ENCODE measurements at regions not wholly inside any gene's neighbourhood (a gene's known extent, or its start where the extent isn't known, plus 50 kb on each side); places are given as distances from the start of the nearest gene placed in this dataset.

DNA sequence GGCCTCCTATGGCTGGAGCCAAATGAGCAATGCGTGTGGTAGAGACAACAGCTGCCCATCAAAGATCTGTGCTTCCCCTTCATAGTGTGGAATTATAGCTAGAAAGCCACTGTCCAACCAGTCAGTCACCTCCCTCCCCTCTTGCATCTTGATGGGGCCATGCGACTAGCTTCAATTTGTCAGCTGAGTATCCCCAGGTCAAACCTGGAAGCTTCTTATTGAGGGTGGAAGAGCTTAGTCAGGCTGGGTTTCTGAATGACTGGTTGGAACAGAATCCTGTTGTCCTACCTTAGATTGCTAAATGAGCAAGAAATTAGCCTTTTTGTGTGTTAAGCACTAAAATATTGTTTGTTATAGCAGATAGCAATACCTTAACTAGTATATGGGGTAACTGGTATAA is 625.4 kb downstream of the PTPRC start:
- in situ Hi-C loops (cut with MboI; ENCODE audit: low sequenced_read_pairs): no loop called here

- in situ Hi-C loops (cut with MboI; ENCODE audit: low sequenced_read_pairs): no loop called here
Observed at GRCh38 chr1:199264911-199265310, 626.1 kb downstream of the PTPRC start.

DNA sequence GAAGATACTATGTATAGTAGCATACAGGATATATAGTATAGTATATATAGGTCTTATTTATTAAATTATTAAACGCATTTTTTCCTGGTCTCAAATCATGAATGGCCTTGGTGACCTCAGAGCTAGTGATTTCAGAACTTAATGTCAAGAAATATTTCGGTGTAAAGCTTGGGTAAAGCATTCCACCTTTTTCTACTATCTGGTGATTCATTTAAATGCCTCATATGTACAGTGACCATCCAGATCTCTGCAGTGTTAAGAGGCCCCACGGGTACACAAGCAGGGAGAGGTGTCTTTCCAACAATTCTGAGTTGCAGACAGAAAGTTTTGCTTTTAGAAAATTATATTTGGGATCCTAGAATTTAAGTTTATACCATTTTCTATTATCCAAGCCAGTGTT is 626.5 kb downstream of the PTPRC start:
- in situ Hi-C loops (cut with MboI; ENCODE audit: low sequenced_read_pairs): no loop called here

- in situ Hi-C loops (cut with MboI; ENCODE audit: low sequenced_read_pairs): no loop called here
Observed at GRCh38 chr1:199269241-199269640, 630.4 kb downstream of the PTPRC start.

- in situ Hi-C loops (cut with MboI; ENCODE audit: low sequenced_read_pairs): no loop called here
Observed at GRCh38 chr1:199272139-199272544, 633.3 kb downstream of the PTPRC start.

GRCh38 chr1:199272628-199273086 is 633.8 kb downstream of the PTPRC start:
- in situ Hi-C loops (cut with MboI; ENCODE audit: low sequenced_read_pairs): no loop called here

DNA sequence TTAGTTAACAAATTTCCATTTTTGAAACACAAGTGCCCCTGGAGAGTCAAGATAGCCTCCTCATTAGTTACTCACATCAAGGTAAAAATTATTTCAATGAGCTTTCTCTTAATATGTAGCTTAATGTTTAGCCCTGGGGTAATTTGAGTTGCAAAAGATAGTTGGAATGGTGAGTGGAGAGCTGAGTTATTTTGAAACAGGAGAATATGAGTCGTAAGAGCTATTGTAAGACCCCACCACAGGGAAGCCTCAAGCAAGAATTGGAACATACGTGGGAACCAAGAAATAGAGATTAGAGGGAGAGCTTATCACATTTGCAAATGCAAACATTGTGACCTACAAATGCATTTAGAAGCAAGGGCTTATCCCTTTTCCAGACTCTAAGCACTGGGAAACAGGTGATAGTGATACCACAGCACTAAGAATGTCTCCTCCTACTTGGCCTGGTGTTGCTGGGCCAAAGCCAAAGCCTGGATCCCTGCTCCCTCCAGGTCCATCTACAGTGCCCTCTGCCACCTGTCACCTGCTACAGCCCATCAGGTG is 635.1 kb downstream of the PTPRC start:
- in situ Hi-C loops (cut with MboI; ENCODE audit: low sequenced_read_pairs): no loop called here

GRCh38 chr1:199279067-199279466 is 640.2 kb downstream of the PTPRC start:
- in situ Hi-C loops (cut with MboI; ENCODE audit: low sequenced_read_pairs): no loop called here

- in situ Hi-C loops (cut with MboI; ENCODE audit: low sequenced_read_pairs): no loop called here
Observed at GRCh38 chr1:199279872-199280645, 641.2 kb downstream of the PTPRC start.

GRCh38 chr1:199282751-199283305 is 644.0 kb downstream of the PTPRC start:
- in situ Hi-C loops (cut with MboI; ENCODE audit: low sequenced_read_pairs): no loop called here

- in situ Hi-C loops (cut with MboI; ENCODE audit: low sequenced_read_pairs): no loop called here
Observed at GRCh38 chr1:199283794-199284193, 645.0 kb downstream of the PTPRC start.

DNA sequence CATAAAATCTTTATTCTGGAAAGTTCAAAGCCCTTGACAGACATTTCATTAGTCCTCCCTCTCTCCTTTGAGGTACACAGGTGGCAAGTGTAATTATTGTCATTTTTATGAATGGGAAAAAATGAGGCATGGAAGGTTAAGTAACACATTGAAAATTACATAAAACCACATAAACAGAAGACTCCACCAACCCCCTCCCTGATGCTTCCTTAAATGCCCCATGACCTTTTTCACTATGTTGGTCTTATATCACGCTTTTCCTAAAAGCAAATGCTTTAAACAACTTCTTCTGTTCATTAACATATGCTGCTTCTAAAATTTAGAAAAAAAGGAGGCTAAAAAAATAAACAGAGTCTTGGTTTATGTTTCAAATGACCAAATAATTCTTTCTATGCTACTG is 648.4 kb downstream of the PTPRC start:
- in situ Hi-C loops (cut with MboI; ENCODE audit: low sequenced_read_pairs): no loop called here

DNA sequence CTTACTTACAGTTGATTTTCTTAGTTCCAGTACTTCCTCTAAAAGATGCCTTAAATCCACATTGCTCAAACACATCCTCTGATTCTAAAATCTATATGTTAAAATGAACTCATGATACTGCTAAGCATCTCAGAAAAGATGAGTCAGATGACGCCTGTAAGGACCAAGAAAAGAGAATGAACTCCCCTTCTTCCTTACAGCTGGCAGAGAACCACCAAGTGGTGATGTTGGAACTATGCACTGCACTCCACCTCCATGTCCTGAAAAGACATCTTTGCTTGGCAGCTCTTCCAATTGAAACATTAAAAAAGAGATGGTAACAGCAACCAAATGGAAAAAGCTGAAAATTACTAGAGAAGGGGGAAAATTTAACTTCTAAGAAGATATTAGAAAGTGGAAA is 648.8 kb downstream of the PTPRC start:
- in situ Hi-C loops (cut with MboI; ENCODE audit: low sequenced_read_pairs): no loop called here

DNA sequence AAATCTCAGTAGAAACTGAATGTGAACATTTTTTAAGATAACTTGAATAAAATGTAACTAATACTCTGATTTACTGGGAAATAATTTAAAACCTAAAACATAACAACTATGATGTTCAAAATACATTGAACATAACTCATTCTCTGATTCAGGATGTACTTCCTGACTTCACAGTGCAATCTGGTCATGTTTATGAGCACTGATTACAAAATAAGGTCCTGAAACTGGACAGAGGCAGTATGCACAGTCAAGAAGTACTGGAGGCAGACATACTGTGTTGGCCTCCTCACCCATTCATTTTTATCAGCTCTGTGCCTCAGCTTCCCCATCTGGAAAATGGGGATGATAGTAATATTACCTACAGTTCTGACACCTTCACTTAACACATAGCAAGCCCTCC is 651.3 kb downstream of the PTPRC start:
- in situ Hi-C loops (cut with MboI; ENCODE audit: low sequenced_read_pairs): no loop called here

GRCh38 chr1:199291022-199291740 is 652.3 kb downstream of the PTPRC start:
- in situ Hi-C loops (cut with MboI; ENCODE audit: low sequenced_read_pairs): no loop called here

GRCh38 chr1:199292896-199293295 is 654.1 kb downstream of the PTPRC start:
- in situ Hi-C loops (cut with MboI; ENCODE audit: low sequenced_read_pairs): no loop called here

DNA sequence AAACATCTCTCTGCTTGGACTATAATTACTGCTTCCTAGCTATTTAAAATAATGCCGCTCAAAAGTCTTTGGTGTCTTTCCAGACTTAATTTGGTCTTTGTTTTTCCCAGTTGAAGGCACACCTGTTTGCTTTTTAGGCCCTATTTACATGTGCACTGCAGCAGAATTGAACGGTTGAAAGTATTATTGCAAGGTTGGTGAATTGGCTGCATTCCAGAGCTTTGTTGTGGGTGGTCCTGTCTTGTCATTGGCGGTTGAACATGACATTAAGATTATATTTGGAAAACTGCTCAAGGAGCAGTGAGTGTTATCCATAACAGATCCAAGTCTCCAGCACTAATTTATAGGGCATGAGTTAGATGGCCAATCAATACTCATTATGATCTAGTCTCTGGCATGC is 656.3 kb downstream of the PTPRC start:
- in situ Hi-C loops (cut with MboI; ENCODE audit: low sequenced_read_pairs): no loop called here

GRCh38 chr1:199297174-199297573 is 658.3 kb downstream of the PTPRC start:
- in situ Hi-C loops (cut with MboI; ENCODE audit: low sequenced_read_pairs): no loop called here

- in situ Hi-C loops (cut with MboI; ENCODE audit: low sequenced_read_pairs): no loop called here
Observed at GRCh38 chr1:199297887-199298286, 659.0 kb downstream of the PTPRC start.

GRCh38 chr1:199298825-199299224 is 660.0 kb downstream of the PTPRC start:
- in situ Hi-C loops (cut with MboI; ENCODE audit: low sequenced_read_pairs): no loop called here

DNA sequence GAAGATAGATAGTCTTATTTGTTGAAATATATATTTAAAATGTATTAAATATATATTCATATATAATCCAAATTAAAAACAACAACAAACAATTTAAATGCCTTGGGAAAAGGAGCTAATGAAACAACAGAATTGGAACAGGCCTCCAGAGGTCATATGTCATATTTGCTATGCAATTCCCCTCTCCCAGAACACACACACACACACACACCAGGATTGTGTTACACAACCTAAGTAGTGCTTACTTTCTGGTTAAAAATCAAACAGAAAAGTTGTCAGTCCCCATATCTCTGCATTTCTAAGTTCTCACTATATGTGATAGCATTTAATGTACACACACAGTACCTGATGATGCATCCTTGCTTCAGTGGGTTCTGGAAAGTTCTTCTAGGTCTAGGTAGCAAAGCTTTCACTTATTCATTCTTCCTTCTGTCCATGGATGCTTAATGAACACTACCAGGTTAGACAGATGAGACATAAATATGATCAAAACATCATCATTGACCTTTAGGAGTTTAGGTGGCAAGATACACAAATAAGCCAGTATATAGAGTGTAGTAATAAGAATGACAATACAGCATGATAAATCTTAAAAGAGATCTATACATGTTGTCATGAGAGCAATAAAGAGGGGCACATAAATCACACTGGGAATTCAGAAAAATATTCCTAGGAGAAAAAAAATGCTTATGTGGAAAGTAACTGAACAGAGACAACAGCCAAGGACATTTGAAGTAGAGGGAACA is 662.8 kb downstream of the PTPRC start:
- in situ Hi-C loops (cut with MboI; ENCODE audit: low sequenced_read_pairs): no loop called here
